Stimulated activated CD4-positive, alpha-beta T cell treated with anti-CD3 and anti-CD28 coated beads, Interleukin-2, amount 100 ng/mL, for 4 hours (primary cell): ENCODE measurements at regions not wholly inside any gene's neighbourhood (a gene's known extent, or its start where the extent isn't known, plus 50 kb on each side); places are given as distances from the start of the nearest gene placed in this dataset.

Source experiments
- DNase-seq: peaks from one replicate; pipeline ENCODE4 v3.0.0-alpha.2; 2020; ENCODE audit warnings: low read depth

GRCh38 chr2:134203175-134203574 is 50.7 kb upstream of the MGAT5 start:
- DNase-seq, result no peak
